GM23338 (cell line): ENCODE measurements at regions not wholly inside any gene's neighbourhood (a gene's known extent, or its start where the extent isn't known, plus 50 kb on each side); places are given as distances from the start of the nearest gene placed in this dataset.

ENCODE experiments used
- CTCF ChIP-seq, 2 experiments: fragments of 200-600 bp in 1 of 2; sonication (generic) in 1 of 2; conservative IDR thresholded peaks; 2 replicates each; pipeline versions ENCODE4 v1.5.1 to v1.6.1; 2016 to 2017; ENCODE audit warnings: antibody characterized with exemption in 2 of 2, low read depth in 2 of 2, mild to moderate bottlenecking in 2 of 2, moderate library complexity in 1 of 2
- ETS1 ChIP-seq: IDR thresholded peaks from 2 replicates; pipeline ENCODE4 v1.6.1; 2016; ENCODE audit warnings: antibody characterized with exemption
- EZH2 ChIP-seq: fragments of 200-600 bp; sonication (generic); IDR thresholded peaks from one replicate; pipeline ENCODE4 v1.8.0; 2017; ENCODE audit warnings: antibody characterized with exemption, mild to moderate bottlenecking, low read depth; ENCODE audit not compliant: unreplicated experiment
- EZH2phosphoT487 ChIP-seq: fragments of 200-600 bp; sonication (generic); IDR thresholded peaks from one replicate; pipeline ENCODE4 v1.8.1; 2018; ENCODE audit warnings: antibody characterized with exemption; ENCODE audit not compliant: unreplicated experiment
- POLR2AphosphoS5 ChIP-seq: IDR thresholded peaks from 2 replicates; pipeline ENCODE4 v1.6.1; 2016; ENCODE audit warnings: antibody characterized with exemption, low read depth
- REST ChIP-seq: IDR thresholded peaks from one replicate; pipeline ENCODE4 v1.6.1; 2018; ENCODE audit warnings: antibody characterized with exemption; ENCODE audit not compliant: unreplicated experiment
- STAT1 ChIP-seq: IDR thresholded peaks from one replicate; pipeline ENCODE4 v1.6.1; 2016; ENCODE audit warnings: antibody characterized with exemption; ENCODE audit not compliant: unreplicated experiment
- ZNF114 ChIP-seq: fragments of 250-450 bp; sonication (Bioruptor Pico); IDR thresholded peaks from 2 replicates; pipeline ENCODE4 v1.5.0; 2020; ENCODE audit warnings: mild to moderate bottlenecking, moderate library complexity

- TF ChIP-seq CTCF (conservative IDR thresholded peaks at IDR 0.05; ENCODE audit: low read depth in 2 of 2) (no peak), EZH2phosphoT487 (no peak), ZNF114 (CRISPR knock-in tag) (no peak), POLR2AphosphoS5 (no peak), REST (no peak), EZH2 (no peak), ETS1 (no peak), STAT1 (no peak)
These were observed 179.8 kb downstream of the SPCS3 start for GRCh38 chr4:176499518-176499917.
